ENCODE measurements at regions not wholly inside any gene's neighbourhood (a gene's known extent, or its start where the extent isn't known, plus 50 kb on each side); places are given as distances from the start of the nearest gene placed in this dataset.
"Not testable (repeated sequence)": the region's sequence is repeated elsewhere in the genome, so short reads cannot be mapped to it uniquely, and the experiment has no call there.

GRCh38 chr2:56040189-56040588 lies 116.6 kb upstream of the EFEMP1 start:
- H3K27me3 ChIP-seq (replicated peaks) = no peaks in the 10 kb centered on the region
- no peak for DNase-seq
- in situ Hi-C loops (cut with HindIII; ENCODE audit: low pct_ligation_motif_present, low sequenced_read_pairs) = no loop called here
- TF ChIP-seq CTCF (IDR thresholded peaks at IDR 0.05; ENCODE audit: low read depth, low read length, missing control alignments) = no peak
- no peaks in the 10 kb centered on the region for H3K36me3 ChIP-seq (replicated peaks)
- H3K27ac ChIP-seq = no peak overlapping the region
- H3K4me3 ChIP-seq (ENCODE audit: low read depth, low read length) = no peak overlapping the region

GRCh38 chr2:56040834-56041233 lies 117.3 kb upstream of the EFEMP1 start:
- H3K27me3 ChIP-seq (replicated peaks) = no peaks in the 10 kb centered on the region
- TF ChIP-seq CTCF (IDR thresholded peaks at IDR 0.05; ENCODE audit: low read depth, low read length, missing control alignments) = no peak
- no peak overlapping the region for H3K27ac ChIP-seq
- H3K36me3 ChIP-seq (replicated peaks) = no peaks in the 10 kb centered on the region
- in situ Hi-C loops (cut with HindIII; ENCODE audit: low pct_ligation_motif_present, low sequenced_read_pairs) = no loop called here
- DNase-seq = no peak
- no peak overlapping the region for H3K4me3 ChIP-seq (ENCODE audit: low read depth, low read length)

GRCh38 chr2:56047136-56047535 lies 123.6 kb upstream of the EFEMP1 start:
- Histone ChIP-seq H3K27ac (no peak overlapping the region), H3K36me3 (replicated peaks) (no peaks in the 10 kb centered on the region), H3K27me3 (replicated peaks) (no peaks in the 10 kb centered on the region), H3K4me3 (ENCODE audit: low read depth, low read length) (no peak overlapping the region)
- in situ Hi-C loops (cut with HindIII; ENCODE audit: low pct_ligation_motif_present, low sequenced_read_pairs) = no loop called here
- DNase-seq = no peak
- TF ChIP-seq CTCF (IDR thresholded peaks at IDR 0.05; ENCODE audit: low read depth, low read length, missing control alignments) = no peak

- H3K27ac ChIP-seq = no peak overlapping the region
- no peak for TF ChIP-seq CTCF (IDR thresholded peaks at IDR 0.05; ENCODE audit: low read depth, low read length, missing control alignments)
- no peak for DNase-seq
- no peak overlapping the region for H3K4me3 ChIP-seq (ENCODE audit: low read depth, low read length)
- in situ Hi-C loops (cut with HindIII; ENCODE audit: low pct_ligation_motif_present, low sequenced_read_pairs) = no loop called here
- no peaks in the 10 kb centered on the region for H3K36me3 ChIP-seq (replicated peaks)
- no peaks in the 10 kb centered on the region for H3K27me3 ChIP-seq (replicated peaks)
Measured at GRCh38 chr2:56049233-56049845, 125.8 kb upstream of the EFEMP1 start.

- DNase-seq = no peak
- no peak for TF ChIP-seq CTCF (IDR thresholded peaks at IDR 0.05; ENCODE audit: low read depth, low read length, missing control alignments)
- H3K36me3 ChIP-seq (replicated peaks) = no peaks in the 10 kb centered on the region
Measured at GRCh38 chr2:56053679-56054078, 130.1 kb upstream of the EFEMP1 start.

GRCh38 chr2:56055405-56055804 lies 128.4 kb upstream of the CCDC85A start:
- TF ChIP-seq CTCF (IDR thresholded peaks at IDR 0.05; ENCODE audit: low read depth, low read length, missing control alignments) = no peak
- H3K4me3 ChIP-seq (ENCODE audit: low read depth, low read length) = no peak overlapping the region
- in situ Hi-C loops (cut with HindIII; ENCODE audit: low pct_ligation_motif_present, low sequenced_read_pairs) = no loop called here

More at GRCh38 chr2:56053679-56054078, 130.1 kb upstream of the EFEMP1 start:
- Histone ChIP-seq H3K27me3 (replicated peaks) (no peaks in the 10 kb centered on the region), H3K4me3 (ENCODE audit: low read depth, low read length) (no peak overlapping the region), H3K27ac (no peak overlapping the region)
- in situ Hi-C loops (cut with HindIII; ENCODE audit: low pct_ligation_motif_present, low sequenced_read_pairs) = no loop called here

GRCh38 chr2:56061327-56061726 lies 122.5 kb upstream of the CCDC85A start:
- DNase-seq; H3K27ac ChIP-seq; H3K27me3 ChIP-seq (replicated peaks); H3K36me3 ChIP-seq (replicated peaks); in situ Hi-C loops (cut with HindIII; ENCODE audit: low pct_ligation_motif_present, low sequenced_read_pairs); H3K4me3 ChIP-seq (ENCODE audit: low read depth, low read length): not testable (repeated sequence)

More at GRCh38 chr2:56055405-56055804, 128.4 kb upstream of the CCDC85A start:
- no peak overlapping the region for H3K27ac ChIP-seq
- no peaks in the 10 kb centered on the region for H3K36me3 ChIP-seq (replicated peaks)
- H3K27me3 ChIP-seq (replicated peaks) = no peaks in the 10 kb centered on the region
- no peak for DNase-seq
